Transverse colon (tissue), 4 donors: ENCODE measurements at regions not wholly inside any gene's neighbourhood (a gene's known extent, or its start where the extent isn't known, plus 50 kb on each side); places are given as distances from the start of the nearest gene placed in this dataset.

Experiments used
- DNase-seq: peaks from one replicate; pipeline ENCODE4 v3.0.0-alpha.2; 2019
- H3K27ac ChIP-seq, 4 donors: fragments of 200-600 bp; sonication (generic); 2 replicates each; pipeline ENCODE4 v1.5.1; 2016 to 2018; ENCODE audit warnings: inconsistent platforms in 4 of 4
- H3K27me3 ChIP-seq: fragments of 200-600 bp; sonication (generic); 2 replicates; pipeline ENCODE4 v1.5.1; 2017; ENCODE audit warnings: inconsistent platforms
- H3K36me3 ChIP-seq, 4 donors: fragments of 200-600 bp; sonication (generic); 2 replicates each; pipeline ENCODE4 v1.5.1; 2017 to 2019; ENCODE audit warnings: inconsistent platforms in 4 of 4
- H3K4me1 ChIP-seq, 4 donors: fragments of 200-600 bp; sonication (generic); 2 replicates each; pipeline ENCODE4 v1.5.1; 2017 to 2020; ENCODE audit warnings: inconsistent platforms in 4 of 4
- H3K4me3 ChIP-seq, 4 donors: fragments of 200-600 bp; sonication (generic); 1 replicate in 1 of 4; 2 replicates in 3 of 4; pipeline versions ENCODE4 v1.5.1 to v1.6.1; 2017 to 2019; ENCODE audit warnings: inconsistent platforms in 4 of 4
- H3K9me3 ChIP-seq, 2 donors: fragments of 200-600 bp; sonication (generic); 2 replicates each; pipeline ENCODE4 v1.5.1; 2017 to 2019; ENCODE audit warnings: inconsistent platforms in 2 of 2
- CTCF ChIP-seq, 5 experiments: fragments of 200-600 bp in 3 of 5; fragments of 450-650 bp in 2 of 5; sonication (generic) in 3 of 5; IDR thresholded peaks; 1 replicate in 2 of 5; 2 replicates in 3 of 5; pipeline ENCODE4 v1.5.1; 2016 to 2017; ENCODE audit warnings: antibody characterized with exemption in 5 of 5, inconsistent platforms in 3 of 5, mild to moderate bottlenecking in 2 of 5, moderate library complexity in 1 of 5
- EP300 ChIP-seq: sonication (generic); formaldehyde crosslinking; IDR thresholded peaks from one replicate; pipeline ENCODE4 v1.6.1; 2017; ENCODE audit warnings: antibody characterized with exemption, low read depth
- POLR2A ChIP-seq: fragments of 450-650 bp; IDR thresholded peaks from one replicate; pipeline ENCODE4 v1.6.1; 2016; ENCODE audit warnings: antibody characterized with exemption, mild to moderate bottlenecking, moderate library complexity
- POLR2AphosphoS5 ChIP-seq, 3 donors: sonication (generic); formaldehyde crosslinking; IDR thresholded peaks; one replicate each; pipeline ENCODE4 v1.6.1; 2016; ENCODE audit warnings: antibody characterized with exemption in 3 of 3
- WGBS, 2 donors: methylation state at CpG; one replicate each; pipeline ENCODE4 v1.1.5; 2018; ENCODE audit warnings: low coverage in 1 of 2; 5-methylcytosine and 5-hydroxymethylcytosine counted together
- in situ Hi-C, 4 donors: fragments of 200-750 bp; cut with MboI; loops; one replicate each; pipeline versions ENCODE4 v1.15.0 to v1.15.1; 2017; ENCODE audit warnings: low sequenced_read_pairs in 3 of 4, low pct_ligation_motif_present in 1 of 4, low pct_unique_long_range_greater_than_20kb in 1 of 4
- intact Hi-C: fragments of 100-400 bp; cut with DNase I; formaldehyde crosslinking; loops from one replicate; pipeline ENCODE4 v1.15.1; 2023; ENCODE audit warnings: low total_unique reads

GRCh38 chr9:118928722-118929121, 440.5 kb downstream of the BRINP1 start:
- DNase-seq: no peak
- Histone ChIP-seq H3K4me3 (no peak overlapping the region), H3K27ac (no peak overlapping the region), H3K27me3 (no peaks in the 10 kb centered on the region), H3K9me3 (no peaks in the 10 kb centered on the region), H3K4me1 (no peaks in the 10 kb centered on the region), H3K36me3 (no peaks in the 10 kb centered on the region)
- intact Hi-C loops (no loop called here), in situ Hi-C loops (no loop called here)
- 39 to 53% methylated on average over 2 of the region's 2 CpGs for WGBS, 2 donors
- TF ChIP-seq POLR2AphosphoS5 (IDR thresholded peaks at IDR 0.05): no peak
- no peak for TF ChIP-seq EP300
- no peak for TF ChIP-seq CTCF (IDR thresholded peaks at IDR 0.05)
- TF ChIP-seq POLR2A: no peak

- WGBS, 2 donors: 67 to 85% methylated on average over 1 to 2 of the region's 2 CpGs
- no peak for DNase-seq
- no peaks in the 10 kb centered on the region for H3K9me3 ChIP-seq
- no peaks in the 10 kb centered on the region for H3K36me3 ChIP-seq
- no peak overlapping the region for H3K27ac ChIP-seq
- no peak for TF ChIP-seq EP300
- no peak for TF ChIP-seq POLR2AphosphoS5 (IDR thresholded peaks at IDR 0.05)
- no peak for TF ChIP-seq POLR2A
- no peak for TF ChIP-seq CTCF (IDR thresholded peaks at IDR 0.05)
- intact Hi-C loops: no loop called here
- no peak overlapping the region for H3K4me3 ChIP-seq
- in situ Hi-C loops: no loop called here
- no peaks in the 10 kb centered on the region for H3K27me3 ChIP-seq
- H3K4me1 ChIP-seq: no peaks in the 10 kb centered on the region
Measured at GRCh38 chr9:118929287-118929686, 439.9 kb downstream of the BRINP1 start.

GRCh38 chr9:118931941-118932340, 437.3 kb downstream of the BRINP1 start:
- TF ChIP-seq POLR2A: no peak
- TF ChIP-seq EP300: no peak
- TF ChIP-seq POLR2AphosphoS5 (IDR thresholded peaks at IDR 0.05): no peak
- no peak for TF ChIP-seq CTCF (IDR thresholded peaks at IDR 0.05)
- no peak for DNase-seq
- intact Hi-C loops: no loop called here
- Histone ChIP-seq H3K4me1 (no peaks in the 10 kb centered on the region), H3K27ac (no peak overlapping the region), H3K27me3 (no peaks in the 10 kb centered on the region), H3K9me3 (no peaks in the 10 kb centered on the region), H3K36me3 (no peaks in the 10 kb centered on the region), H3K4me3 (no peak overlapping the region)
- in situ Hi-C loops: no loop called here
- 57 to 62% methylated on average over 1 of the region's 1 CpG for WGBS, 2 donors

- Histone ChIP-seq H3K9me3 (no peaks in the 10 kb centered on the region), H3K4me1 (no peaks in the 10 kb centered on the region), H3K36me3 (no peaks in the 10 kb centered on the region), H3K4me3 (no peak overlapping the region), H3K27me3 (no peaks in the 10 kb centered on the region), H3K27ac (no peak overlapping the region)
- intact Hi-C loops: no loop called here
- TF ChIP-seq POLR2AphosphoS5 (IDR thresholded peaks at IDR 0.05) (no peak), CTCF (IDR thresholded peaks at IDR 0.05) (no peak), EP300 (no peak), POLR2A (no peak)
- DNase-seq: no peak
- in situ Hi-C loops: no loop called here
Measured at GRCh38 chr9:118938581-118938980, 430.7 kb downstream of the BRINP1 start.
